ENCODE measurements at regions not wholly inside any gene's neighbourhood (a gene's known extent, or its start where the extent isn't known, plus 50 kb on each side); places are given as distances from the start of the nearest gene placed in this dataset.

- H3K4me3 ChIP-seq (ENCODE audit: low read depth, low read length): no peak overlapping the region
- no peak for TF ChIP-seq CTCF (IDR thresholded peaks at IDR 0.05; ENCODE audit: control insufficient read depth, extremely low read depth, insufficient read depth)
- DNase-seq (ENCODE audit: low read depth): no peak
Measured at GRCh38 chr13:104411141-104411765, 1345.0 kb upstream of the SLC10A2 start.

GRCh38 chr13:104408733-104409132, 1342.5 kb upstream of the SLC10A2 start:
- no peak overlapping the region for H3K4me3 ChIP-seq (ENCODE audit: low read depth, low read length)
- no peak for TF ChIP-seq CTCF (IDR thresholded peaks at IDR 0.05; ENCODE audit: control insufficient read depth, extremely low read depth, insufficient read depth)
- DNase-seq (ENCODE audit: low read depth): no peak

GRCh38 chr13:104404325-104404724, 1338.1 kb upstream of the SLC10A2 start:
- no peak for DNase-seq (ENCODE audit: low read depth)
- TF ChIP-seq CTCF (IDR thresholded peaks at IDR 0.05; ENCODE audit: control insufficient read depth, extremely low read depth, insufficient read depth): no peak

GRCh38 chr13:104389691-104390090, 1323.5 kb upstream of the SLC10A2 start:
- peak; percentile 92 for DNase-seq (ENCODE audit: low read depth)
- no peak for TF ChIP-seq CTCF (IDR thresholded peaks at IDR 0.05; ENCODE audit: control insufficient read depth, extremely low read depth, insufficient read depth)
- H3K4me3 ChIP-seq (ENCODE audit: low read depth, low read length): no peak overlapping the region

More at GRCh38 chr13:104404325-104404724, 1338.1 kb upstream of the SLC10A2 start:
- H3K4me3 ChIP-seq (ENCODE audit: low read depth, low read length): no peak overlapping the region

GRCh38 chr13:104387510-104387909, 1321.3 kb upstream of the SLC10A2 start:
- H3K4me3 ChIP-seq (ENCODE audit: low read depth, low read length): no peak overlapping the region
- DNase-seq (ENCODE audit: low read depth): no peak
- no peak for TF ChIP-seq CTCF (IDR thresholded peaks at IDR 0.05; ENCODE audit: control insufficient read depth, extremely low read depth, insufficient read depth)

- TF ChIP-seq CTCF (IDR thresholded peaks at IDR 0.05; ENCODE audit: control insufficient read depth, extremely low read depth, insufficient read depth): no peak
- DNase-seq (ENCODE audit: low read depth): no peak
- no peak overlapping the region for H3K4me3 ChIP-seq (ENCODE audit: low read depth, low read length)
Measured at GRCh38 chr13:104385404-104385803, 1319.2 kb upstream of the SLC10A2 start.

- DNase-seq (ENCODE audit: low read depth): no peak
- no peak for TF ChIP-seq CTCF (IDR thresholded peaks at IDR 0.05; ENCODE audit: control insufficient read depth, extremely low read depth, insufficient read depth)
- no peak overlapping the region for H3K4me3 ChIP-seq (ENCODE audit: low read depth, low read length)
Measured at GRCh38 chr13:104382951-104383350, 1316.7 kb upstream of the SLC10A2 start.

Measured in LNCaP clone FGC (cell line).